HEK293T (cell line): ENCODE measurements at regions not wholly inside any gene's neighbourhood (a gene's known extent, or its start where the extent isn't known, plus 50 kb on each side); places are given as distances from the start of the nearest gene placed in this dataset.

ENCODE experiments used
- ARNT ChIP-seq: fragments of 450-650 bp; IDR thresholded peaks from 2 replicates; pipeline ENCODE4 v1.6.1; 2017; ENCODE audit warnings: mild to moderate bottlenecking
- BHLHE40 ChIP-seq: fragments of 450-650 bp; IDR thresholded peaks from 2 replicates; pipeline ENCODE4 v1.6.1; 2016; ENCODE audit warnings: mild to moderate bottlenecking, moderate library complexity, borderline replicate concordance
- CTBP1 ChIP-seq: fragments of 450-650 bp; IDR thresholded peaks from 2 replicates; pipeline ENCODE4 v1.6.1; 2016; ENCODE audit warnings: borderline replicate concordance
- ELF4 ChIP-seq: fragments of 450-650 bp; IDR thresholded peaks from 2 replicates; pipeline ENCODE4 v1.6.1; 2017; ENCODE audit warnings: antibody characterized with exemption
- FOXA1 ChIP-seq: fragments of 450-650 bp; IDR thresholded peaks from 2 replicates; pipeline ENCODE4 v1.6.1; 2016; ENCODE audit warnings: mild to moderate bottlenecking
- FOXK2 ChIP-seq: fragments of 450-650 bp; IDR thresholded peaks from 2 replicates; pipeline ENCODE4 v1.6.1; 2016; ENCODE audit warnings: mild to moderate bottlenecking
- FOXM1 ChIP-seq: fragments of 450-650 bp; IDR thresholded peaks from 2 replicates; pipeline ENCODE4 v1.6.1; 2017; ENCODE audit warnings: mild to moderate bottlenecking, borderline replicate concordance
- HDGF ChIP-seq: fragments of 450-650 bp; IDR thresholded peaks from 2 replicates; pipeline ENCODE4 v1.6.1; 2017; ENCODE audit warnings: antibody characterized with exemption, borderline replicate concordance
- LEF1 ChIP-seq: fragments of 450-650 bp; IDR thresholded peaks from 2 replicates; pipeline ENCODE4 v1.6.1; 2017; ENCODE audit warnings: mild to moderate bottlenecking, borderline replicate concordance
- NFRKB ChIP-seq: fragments of 450-650 bp; IDR thresholded peaks from 2 replicates; pipeline ENCODE4 v1.6.1; 2016; ENCODE audit warnings: mild to moderate bottlenecking, moderate library complexity
- SP1 ChIP-seq: fragments of 450-650 bp; IDR thresholded peaks from 2 replicates; pipeline ENCODE4 v1.6.1; 2017
- SUZ12 ChIP-seq: fragments of 450-650 bp; IDR thresholded peaks from 2 replicates; pipeline ENCODE4 v1.6.1; 2016; ENCODE audit warnings: mild to moderate bottlenecking
- TARDBP ChIP-seq: fragments of 450-650 bp; IDR thresholded peaks from 2 replicates; pipeline ENCODE4 v1.6.1; 2016

GRCh38 chr13:102972191-102972590 lies 94.0 kb downstream of the SLC10A2 start:
- TF ChIP-seq ARNT (no peak), BHLHE40 (no peak), SP1 (no peak), CTBP1 (no peak), HDGF (no peak), TARDBP (no peak), FOXA1 (no peak), NFRKB (no peak), ELF4 (no peak), FOXM1 (no peak), FOXK2 (no peak), SUZ12 (no peak), LEF1 (no peak)
